HL-60 (cell line): ENCODE measurements at regions not wholly inside any gene's neighbourhood (a gene's known extent, or its start where the extent isn't known, plus 50 kb on each side); places are given as distances from the start of the nearest gene placed in this dataset.

Experiments used
- GABPA ChIP-seq: IDR thresholded peaks from 2 replicates; pipeline ENCODE4 v1.6.1; 2012; ENCODE audit warnings: low read depth
- POLR2AphosphoS5 ChIP-seq: IDR thresholded peaks from 2 replicates; pipeline ENCODE4 v1.6.1; 2012; ENCODE audit warnings: low read depth
- REST ChIP-seq: IDR thresholded peaks from 2 replicates; pipeline ENCODE4 v1.6.1; 2012; ENCODE audit warnings: low read depth; ENCODE audit not compliant: insufficient replicate concordance
- TF ChIP-seq, protein P1 (sequence below): IDR thresholded peaks from one replicate; pipeline ENCODE4 v1.5.1; 2011; ENCODE audit warnings: low read length, control low read depth, inconsistent platforms; ENCODE audit not compliant: insufficient read depth

DNA sequence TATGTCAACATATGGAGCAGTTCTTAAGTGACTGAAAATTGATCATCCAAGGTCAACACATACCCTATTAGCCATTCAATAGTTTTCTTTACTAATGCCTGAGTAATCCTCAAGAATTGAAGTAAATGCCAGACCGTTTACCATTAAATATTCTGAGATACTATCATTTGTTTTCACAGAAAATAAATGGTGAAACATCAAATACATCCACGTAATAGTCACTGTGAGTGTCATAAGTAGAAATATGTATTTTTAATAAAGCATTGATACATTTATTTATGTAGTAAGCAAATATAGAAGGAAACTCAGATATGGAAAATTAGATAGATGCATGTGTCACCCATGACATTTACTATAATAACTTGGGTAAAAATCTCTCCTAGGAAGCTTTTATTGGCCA lies 927.8 kb upstream of the NRXN1 start:
- TF ChIP-seq, protein P1, sequence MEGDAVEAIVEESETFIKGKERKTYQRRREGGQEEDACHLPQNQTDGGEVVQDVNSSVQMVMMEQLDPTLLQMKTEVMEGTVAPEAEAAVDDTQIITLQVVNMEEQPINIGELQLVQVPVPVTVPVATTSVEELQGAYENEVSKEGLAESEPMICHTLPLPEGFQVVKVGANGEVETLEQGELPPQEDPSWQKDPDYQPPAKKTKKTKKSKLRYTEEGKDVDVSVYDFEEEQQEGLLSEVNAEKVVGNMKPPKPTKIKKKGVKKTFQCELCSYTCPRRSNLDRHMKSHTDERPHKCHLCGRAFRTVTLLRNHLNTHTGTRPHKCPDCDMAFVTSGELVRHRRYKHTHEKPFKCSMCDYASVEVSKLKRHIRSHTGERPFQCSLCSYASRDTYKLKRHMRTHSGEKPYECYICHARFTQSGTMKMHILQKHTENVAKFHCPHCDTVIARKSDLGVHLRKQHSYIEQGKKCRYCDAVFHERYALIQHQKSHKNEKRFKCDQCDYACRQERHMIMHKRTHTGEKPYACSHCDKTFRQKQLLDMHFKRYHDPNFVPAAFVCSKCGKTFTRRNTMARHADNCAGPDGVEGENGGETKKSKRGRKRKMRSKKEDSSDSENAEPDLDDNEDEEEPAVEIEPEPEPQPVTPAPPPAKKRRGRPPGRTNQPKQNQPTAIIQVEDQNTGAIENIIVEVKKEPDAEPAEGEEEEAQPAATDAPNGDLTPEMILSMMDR, result no peak
- TF ChIP-seq POLR2AphosphoS5 (no peak), REST (no peak), GABPA (no peak)
